Brain microvascular endothelial cell (primary cell): ENCODE measurements at regions not wholly inside any gene's neighbourhood (a gene's known extent, or its start where the extent isn't known, plus 50 kb on each side); places are given as distances from the start of the nearest gene placed in this dataset.

Experiments
- DNase-seq: peaks from one replicate; pipeline ENCODE4 v3.0.0-alpha.2; 2020
- H3K27ac ChIP-seq: fragments of 250-450 bp; sonication (Bioruptor Pico); 2 replicates; pipeline ENCODE4 v1.5.1; 2020; ENCODE audit warnings: mild to moderate bottlenecking, moderate library complexity
- H3K27me3 ChIP-seq: fragments of 250-450 bp; sonication (Bioruptor Pico); replicated peaks from 2 replicates; pipeline ENCODE4 v1.5.1; 2020; ENCODE audit warnings: mild to moderate bottlenecking
- H3K36me3 ChIP-seq: fragments of 250-450 bp; sonication (Bioruptor Pico); replicated peaks from 2 replicates; pipeline ENCODE4 v1.5.1; 2020; ENCODE audit warnings: mild to moderate bottlenecking
- H3K4me3 ChIP-seq: 2 replicates; pipeline ENCODE4 v1.5.1; 2011; ENCODE audit warnings: low read depth, mild to moderate bottlenecking, control low read depth, low read length, moderate library complexity
- CTCF ChIP-seq: IDR thresholded peaks from 2 replicates; pipeline ENCODE4 v1.5.1; 2011; ENCODE audit warnings: low read depth, mild to moderate bottlenecking, moderate library complexity, low read length, control low read depth, inconsistent platforms; ENCODE audit errors: missing control alignments
- in situ Hi-C: cut with HindIII; loops from 2 replicates; pipeline ENCODE4 v1.10.0; 2017; ENCODE audit warnings: low sequenced_read_pairs, low pct_ligation_motif_present

GRCh38 chr20:7410150-7410549 lies 530.1 kb downstream of the HAO1 start:
- Histone ChIP-seq H3K4me3 (no peak overlapping the region), H3K27ac (no peak overlapping the region), H3K27me3 (no peaks in the 10 kb centered on the region), H3K36me3 (no peaks in the 10 kb centered on the region)
- TF ChIP-seq CTCF = no peak
- DNase-seq = no peak
- in situ Hi-C loops = no loop called here

DNA sequence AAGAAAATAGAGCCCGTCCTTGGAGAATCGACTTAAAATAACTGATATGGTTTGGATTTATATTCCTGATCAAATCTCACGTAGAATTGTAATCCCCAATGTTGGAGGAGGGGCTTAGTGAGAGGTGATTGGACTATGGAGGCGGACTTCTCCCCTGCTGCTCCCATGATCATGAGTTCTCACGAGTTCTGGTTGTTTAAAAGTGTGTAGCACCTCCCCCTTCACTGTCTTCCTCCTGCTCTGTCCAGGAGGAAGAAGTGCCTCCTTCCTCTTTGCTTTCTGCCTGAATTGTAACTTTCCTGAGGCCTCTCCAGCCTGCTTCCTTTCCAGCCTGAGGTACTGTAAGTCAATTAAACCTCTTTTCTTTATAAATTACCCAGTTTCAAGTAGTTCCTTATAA lies 529.2 kb downstream of the HAO1 start:
- TF ChIP-seq CTCF = no peak
- DNase-seq = no peak
- no peak overlapping the region for H3K4me3 ChIP-seq
- no peak overlapping the region for H3K27ac ChIP-seq
- H3K27me3 ChIP-seq = no peaks in the 10 kb centered on the region
- in situ Hi-C loops = no loop called here
- H3K36me3 ChIP-seq = no peaks in the 10 kb centered on the region

- no peaks in the 10 kb centered on the region for H3K36me3 ChIP-seq
- no peak overlapping the region for H3K4me3 ChIP-seq
- H3K27ac ChIP-seq = no peak overlapping the region
- no peak for TF ChIP-seq CTCF
- in situ Hi-C loops = no loop called here
- H3K27me3 ChIP-seq = no peaks in the 10 kb centered on the region
- DNase-seq = no peak
Measured at GRCh38 chr20:7415427-7415826, 524.8 kb downstream of the HAO1 start.

DNA sequence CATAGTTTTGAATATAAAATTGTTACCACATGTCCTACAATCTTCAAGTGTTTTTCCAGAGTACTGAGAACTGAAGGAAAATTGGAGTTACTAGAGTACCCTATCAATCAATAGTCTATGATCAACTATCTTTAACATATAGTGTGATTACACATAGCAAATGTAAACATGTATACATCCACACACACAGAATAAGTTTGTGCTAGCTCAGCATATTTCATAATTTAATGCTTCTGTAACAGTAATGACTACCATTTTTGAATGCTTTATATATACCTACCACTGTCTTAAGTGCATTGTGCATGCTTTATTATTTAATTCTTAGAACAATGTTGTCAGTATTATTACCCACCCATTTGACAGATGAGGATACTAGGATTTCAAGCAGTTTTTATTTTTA lies 523.9 kb downstream of the HAO1 start:
- Histone ChIP-seq H3K36me3 (no peaks in the 10 kb centered on the region), H3K27me3 (no peaks in the 10 kb centered on the region), H3K4me3 (no peak overlapping the region), H3K27ac (no peak overlapping the region)
- in situ Hi-C loops = no loop called here
- no peak for DNase-seq
- no peak for TF ChIP-seq CTCF

DNA sequence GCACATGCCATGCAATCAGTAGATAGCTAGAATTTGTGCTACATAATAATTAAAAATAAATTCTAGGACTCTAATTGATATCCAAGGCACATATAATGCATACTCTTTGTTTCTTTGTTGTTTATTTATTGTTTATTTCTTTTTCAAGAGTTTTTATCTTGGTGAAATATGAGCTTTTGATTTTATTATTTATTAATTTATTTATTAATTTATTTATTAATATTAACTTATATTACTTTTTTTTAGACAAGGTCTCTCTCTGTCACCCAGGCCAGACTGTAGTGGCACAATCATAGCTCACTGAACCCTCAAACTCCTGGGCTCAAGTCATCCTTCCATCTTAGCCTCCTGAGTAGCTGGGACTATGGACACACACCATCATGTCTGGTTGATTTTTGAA lies 519.9 kb downstream of the HAO1 start:
- Histone ChIP-seq H3K4me3 (no peak overlapping the region), H3K36me3 (no peaks in the 10 kb centered on the region), H3K27ac (no peak overlapping the region), H3K27me3 (no peaks in the 10 kb centered on the region)
- no peak for DNase-seq
- in situ Hi-C loops = no loop called here
- TF ChIP-seq CTCF = no peak

- H3K27ac ChIP-seq = no peak overlapping the region
- H3K4me3 ChIP-seq = no peak overlapping the region
- no peaks in the 10 kb centered on the region for H3K36me3 ChIP-seq
- no peak for TF ChIP-seq CTCF
- DNase-seq = no peak
- in situ Hi-C loops = no loop called here
- no peaks in the 10 kb centered on the region for H3K27me3 ChIP-seq
Measured at GRCh38 chr20:7426890-7427496, 513.3 kb downstream of the HAO1 start.
